ENCODE measurements at regions not wholly inside any gene's neighbourhood (a gene's known extent, or its start where the extent isn't known, plus 50 kb on each side); places are given as distances from the start of the nearest gene placed in this dataset.

DNA sequence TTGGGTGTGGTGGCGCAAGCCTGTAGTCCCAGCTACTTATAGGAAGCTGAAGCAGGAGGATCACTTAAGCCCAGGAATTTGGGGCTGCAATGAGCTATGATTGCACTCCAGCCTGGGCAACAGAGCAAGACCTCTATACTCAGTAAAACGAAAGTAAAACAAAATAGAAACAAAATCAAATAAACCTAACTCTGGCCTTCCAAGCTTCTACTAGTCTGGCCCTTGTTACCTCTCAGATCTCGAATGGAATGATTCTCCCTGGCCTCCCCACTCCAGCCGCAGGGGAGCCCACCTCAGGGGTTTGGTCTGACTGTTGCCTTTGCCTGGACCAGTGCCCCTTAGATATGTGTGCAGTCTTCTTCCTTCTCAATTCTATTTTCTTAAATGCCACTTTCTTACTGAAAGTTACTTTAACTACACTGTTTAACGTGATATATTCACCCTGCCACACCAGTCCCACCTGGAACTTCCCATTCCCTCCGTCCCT, 160.0 kb upstream of the GCFC2 start:
- no peaks in the 10 kb centered on the region for H4K20me1 ChIP-seq (ENCODE audit: insufficient read depth, poor library complexity, severe bottlenecking)
- no peak overlapping the region for H3K27ac ChIP-seq
- no peaks in the 10 kb centered on the region for H3K27me3 ChIP-seq
- no peaks in the 10 kb centered on the region for H3K36me3 ChIP-seq (replicated peaks; ENCODE audit: insufficient read depth, low read depth)
- no peak overlapping the region for H3K4me2 ChIP-seq
- no peak overlapping the region for H2AFZ ChIP-seq
- H3K4me3 ChIP-seq, result no peak overlapping the region
- no peak for DNase-seq (ENCODE audit: low spot score)
- no peaks in the 10 kb centered on the region for H3K9me3 ChIP-seq (ENCODE audit: low read depth)
- WGBS (ENCODE audit: low lambda C conversion rate, missing lambda C conversion rate), result 77% methylated on average over 6 of the region's 6 CpGs
- H3K9me2 ChIP-seq (replicated peaks; ENCODE audit: insufficient read depth), result no peaks in the 10 kb centered on the region
- no peaks in the 10 kb centered on the region for H3K79me2 ChIP-seq
- TF ChIP-seq EZH2phosphoT487 (IDR thresholded peaks at IDR 0.05; ENCODE audit: low read depth, severe bottlenecking, unreplicated experiment) (no peak), EZH2 (IDR thresholded peaks at IDR 0.05; ENCODE audit: borderline replicate concordance) (no peak)
- TF ChIP-seq, protein P1, sequence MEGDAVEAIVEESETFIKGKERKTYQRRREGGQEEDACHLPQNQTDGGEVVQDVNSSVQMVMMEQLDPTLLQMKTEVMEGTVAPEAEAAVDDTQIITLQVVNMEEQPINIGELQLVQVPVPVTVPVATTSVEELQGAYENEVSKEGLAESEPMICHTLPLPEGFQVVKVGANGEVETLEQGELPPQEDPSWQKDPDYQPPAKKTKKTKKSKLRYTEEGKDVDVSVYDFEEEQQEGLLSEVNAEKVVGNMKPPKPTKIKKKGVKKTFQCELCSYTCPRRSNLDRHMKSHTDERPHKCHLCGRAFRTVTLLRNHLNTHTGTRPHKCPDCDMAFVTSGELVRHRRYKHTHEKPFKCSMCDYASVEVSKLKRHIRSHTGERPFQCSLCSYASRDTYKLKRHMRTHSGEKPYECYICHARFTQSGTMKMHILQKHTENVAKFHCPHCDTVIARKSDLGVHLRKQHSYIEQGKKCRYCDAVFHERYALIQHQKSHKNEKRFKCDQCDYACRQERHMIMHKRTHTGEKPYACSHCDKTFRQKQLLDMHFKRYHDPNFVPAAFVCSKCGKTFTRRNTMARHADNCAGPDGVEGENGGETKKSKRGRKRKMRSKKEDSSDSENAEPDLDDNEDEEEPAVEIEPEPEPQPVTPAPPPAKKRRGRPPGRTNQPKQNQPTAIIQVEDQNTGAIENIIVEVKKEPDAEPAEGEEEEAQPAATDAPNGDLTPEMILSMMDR (IDR thresholded peaks at IDR 0.05; ENCODE audit: poor library complexity), result no peak
- no peaks in the 10 kb centered on the region for H3K4me1 ChIP-seq (ENCODE audit: insufficient read depth)

DNA sequence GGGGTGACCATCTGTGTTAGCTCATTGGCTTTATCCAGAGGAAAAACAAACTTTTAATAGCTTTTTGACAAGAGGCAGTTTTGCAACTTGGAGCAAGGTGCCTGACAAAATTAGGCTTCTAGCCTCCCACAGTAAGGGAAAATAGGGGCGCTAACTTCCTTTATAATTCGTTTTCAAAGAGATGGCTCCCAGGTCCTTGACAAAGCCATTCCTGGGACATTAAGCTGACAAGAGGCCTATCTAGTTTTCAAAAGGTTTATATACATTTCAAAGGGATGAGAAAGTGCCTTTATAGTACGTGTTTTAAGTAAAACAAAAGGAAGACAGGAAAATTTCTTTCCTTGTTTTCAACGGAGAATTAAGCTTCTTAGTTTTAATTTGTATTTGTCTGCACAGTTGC, 159.4 kb upstream of the GCFC2 start:
- WGBS (ENCODE audit: low lambda C conversion rate, missing lambda C conversion rate), result 42% methylated on average over 4 of the region's 4 CpGs
- Histone ChIP-seq H3K9me3 (ENCODE audit: low read depth) (no peaks in the 10 kb centered on the region), H4K20me1 (ENCODE audit: insufficient read depth, poor library complexity, severe bottlenecking) (no peaks in the 10 kb centered on the region), H3K4me1 (ENCODE audit: insufficient read depth) (no peaks in the 10 kb centered on the region), H3K27ac (no peak overlapping the region), H3K27me3 (no peaks in the 10 kb centered on the region), H2AFZ (no peak overlapping the region), H3K9me2 (replicated peaks; ENCODE audit: insufficient read depth) (no peaks in the 10 kb centered on the region), H3K36me3 (replicated peaks; ENCODE audit: insufficient read depth, low read depth) (no peaks in the 10 kb centered on the region), H3K4me2 (no peak overlapping the region), H3K79me2 (no peaks in the 10 kb centered on the region), H3K4me3 (no peak overlapping the region)
- TF ChIP-seq EZH2phosphoT487 (IDR thresholded peaks at IDR 0.05; ENCODE audit: low read depth, severe bottlenecking, unreplicated experiment) (no peak), EZH2 (IDR thresholded peaks at IDR 0.05; ENCODE audit: borderline replicate concordance) (no peak)
- TF ChIP-seq, protein P1 (IDR thresholded peaks at IDR 0.05; ENCODE audit: poor library complexity), result no peak
- no peak for DNase-seq (ENCODE audit: low spot score)

DNA sequence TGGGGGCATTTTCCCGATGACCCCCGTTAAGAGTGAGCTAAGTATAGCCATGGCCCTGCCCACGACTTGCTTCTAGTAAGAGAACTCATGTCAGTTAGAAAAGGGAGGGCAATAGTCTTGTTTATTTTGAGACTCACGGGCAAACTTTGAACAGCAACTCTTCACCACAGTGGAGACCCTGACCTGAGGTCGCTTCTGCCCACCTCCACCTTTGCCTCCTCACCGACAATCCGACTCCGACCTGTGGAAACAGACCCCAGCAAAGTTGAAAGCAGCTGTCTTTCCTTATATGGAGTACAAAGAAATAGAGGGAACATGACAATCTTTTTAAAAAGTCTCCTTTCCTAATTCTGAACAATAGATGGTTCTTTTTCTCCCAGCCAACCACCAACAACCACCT, 155.0 kb upstream of the GCFC2 start:
- DNase-seq (ENCODE audit: low spot score), result no peak
- no peak overlapping the region for H3K4me2 ChIP-seq
- no peaks in the 10 kb centered on the region for H4K20me1 ChIP-seq (ENCODE audit: insufficient read depth, poor library complexity, severe bottlenecking)
- no peak overlapping the region for H2AFZ ChIP-seq
- no peaks in the 10 kb centered on the region for H3K36me3 ChIP-seq (replicated peaks; ENCODE audit: insufficient read depth, low read depth)
- no peaks in the 10 kb centered on the region for H3K4me1 ChIP-seq (ENCODE audit: insufficient read depth)
- no peaks in the 10 kb centered on the region for H3K79me2 ChIP-seq
- H3K9me2 ChIP-seq (replicated peaks; ENCODE audit: insufficient read depth), result no peaks in the 10 kb centered on the region
- no peaks in the 10 kb centered on the region for H3K9me3 ChIP-seq (ENCODE audit: low read depth)
- 89% methylated on average over 8 of the region's 8 CpGs for WGBS (ENCODE audit: low lambda C conversion rate, missing lambda C conversion rate)
- no peaks in the 10 kb centered on the region for H3K27me3 ChIP-seq
- no peak for TF ChIP-seq EZH2 (IDR thresholded peaks at IDR 0.05; ENCODE audit: borderline replicate concordance)
- TF ChIP-seq EZH2phosphoT487 (IDR thresholded peaks at IDR 0.05; ENCODE audit: low read depth, severe bottlenecking, unreplicated experiment), result no peak
- TF ChIP-seq, protein P1 (IDR thresholded peaks at IDR 0.05; ENCODE audit: poor library complexity), result no peak
- no peak overlapping the region for H3K27ac ChIP-seq
- H3K4me3 ChIP-seq, result no peak overlapping the region

DNA sequence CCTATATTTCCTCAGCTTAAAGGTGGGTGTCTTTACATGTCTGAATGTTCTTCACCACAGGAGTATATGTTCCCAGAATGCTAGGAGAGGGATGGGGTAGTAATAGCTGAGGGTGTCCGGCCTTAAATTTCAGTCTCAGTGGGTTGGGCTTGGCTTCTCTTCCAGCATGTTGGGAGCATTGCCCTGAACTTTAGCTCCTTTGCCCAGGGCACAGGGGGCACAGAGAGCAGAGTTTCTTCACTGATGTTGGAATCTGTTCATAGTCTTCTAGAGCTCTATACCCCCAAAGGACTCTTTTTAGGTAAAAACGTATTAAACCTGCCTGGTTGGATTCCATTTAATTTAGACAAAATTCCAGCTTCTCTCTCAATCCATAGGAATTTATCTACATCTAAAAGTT, 154.4 kb upstream of the GCFC2 start:
- WGBS (ENCODE audit: low lambda C conversion rate, missing lambda C conversion rate), result 94% methylated on average over 2 of the region's 2 CpGs
- Histone ChIP-seq H4K20me1 (ENCODE audit: insufficient read depth, poor library complexity, severe bottlenecking) (no peaks in the 10 kb centered on the region), H3K9me2 (replicated peaks; ENCODE audit: insufficient read depth) (no peaks in the 10 kb centered on the region), H3K4me2 (no peak overlapping the region), H3K4me3 (no peak overlapping the region), H3K4me1 (ENCODE audit: insufficient read depth) (no peaks in the 10 kb centered on the region), H3K36me3 (replicated peaks; ENCODE audit: insufficient read depth, low read depth) (no peaks in the 10 kb centered on the region), H3K79me2 (no peaks in the 10 kb centered on the region), H3K9me3 (ENCODE audit: low read depth) (no peaks in the 10 kb centered on the region), H2AFZ (no peak overlapping the region), H3K27me3 (no peaks in the 10 kb centered on the region), H3K27ac (no peak overlapping the region)
- no peak for DNase-seq (ENCODE audit: low spot score)
- TF ChIP-seq EZH2phosphoT487 (IDR thresholded peaks at IDR 0.05; ENCODE audit: low read depth, severe bottlenecking, unreplicated experiment) (no peak), EZH2 (IDR thresholded peaks at IDR 0.05; ENCODE audit: borderline replicate concordance) (no peak)
- TF ChIP-seq, protein P1 (IDR thresholded peaks at IDR 0.05; ENCODE audit: poor library complexity), result no peak

Data from hepatocyte (in vitro differentiated cells).